Fibroblast of the aortic adventitia (primary cell): ENCODE measurements at regions not wholly inside any gene's neighbourhood (a gene's known extent, or its start where the extent isn't known, plus 50 kb on each side); places are given as distances from the start of the nearest gene placed in this dataset.

ENCODE experiments used
- DNase-seq: peaks from one replicate; pipeline ENCODE4 v3.0.0-alpha.2; 2010; ENCODE audit warnings: low read depth
- H3K4me3 ChIP-seq: 2 replicates; pipeline ENCODE4 v1.5.1; 2011; ENCODE audit warnings: low read depth, mild to moderate bottlenecking, control low read depth, low read length, moderate library complexity
- CTCF ChIP-seq: IDR thresholded peaks from 2 replicates; pipeline ENCODE4 v1.5.1; 2011; ENCODE audit warnings: mild to moderate bottlenecking, low read length, control low read depth, inconsistent platforms; ENCODE audit not compliant: insufficient read depth

- H3K4me3 ChIP-seq, result no peak overlapping the region
- TF ChIP-seq CTCF, result no peak
- DNase-seq, result no peak
Measured at GRCh38 chr3:181302960-181303359, 313.4 kb upstream of the DNAJC19 start.

GRCh38 chr3:181300033-181300432, 310.5 kb upstream of the DNAJC19 start:
- no peak for DNase-seq
- no peak overlapping the region for H3K4me3 ChIP-seq
- no peak for TF ChIP-seq CTCF

- DNase-seq, result no peak
Measured at GRCh38 chr3:181298421-181298820, 308.9 kb upstream of the DNAJC19 start.

GRCh38 chr3:181292984-181293383, 303.4 kb upstream of the DNAJC19 start:
- DNase-seq, result peak; percentile 41
- no peak overlapping the region for H3K4me3 ChIP-seq
- no peak for TF ChIP-seq CTCF

More at GRCh38 chr3:181298421-181298820, 308.9 kb upstream of the DNAJC19 start:
- no peak overlapping the region for H3K4me3 ChIP-seq
- TF ChIP-seq CTCF, result no peak

- DNase-seq, result no peak
- no peak for TF ChIP-seq CTCF
- H3K4me3 ChIP-seq, result no peak overlapping the region
Measured at GRCh38 chr3:181290941-181291340, 301.4 kb upstream of the DNAJC19 start.

- no peak overlapping the region for H3K4me3 ChIP-seq
- no peak for TF ChIP-seq CTCF
- no peak for DNase-seq
Measured at GRCh38 chr3:181289306-181289705, 299.8 kb upstream of the DNAJC19 start.

GRCh38 chr3:181288145-181288544, 298.6 kb upstream of the DNAJC19 start:
- no peak overlapping the region for H3K4me3 ChIP-seq
- no peak for TF ChIP-seq CTCF
- DNase-seq, result no peak
